ENCODE measurements at regions not wholly inside any gene's neighbourhood (a gene's known extent, or its start where the extent isn't known, plus 50 kb on each side); places are given as distances from the start of the nearest gene placed in this dataset.

DNA sequence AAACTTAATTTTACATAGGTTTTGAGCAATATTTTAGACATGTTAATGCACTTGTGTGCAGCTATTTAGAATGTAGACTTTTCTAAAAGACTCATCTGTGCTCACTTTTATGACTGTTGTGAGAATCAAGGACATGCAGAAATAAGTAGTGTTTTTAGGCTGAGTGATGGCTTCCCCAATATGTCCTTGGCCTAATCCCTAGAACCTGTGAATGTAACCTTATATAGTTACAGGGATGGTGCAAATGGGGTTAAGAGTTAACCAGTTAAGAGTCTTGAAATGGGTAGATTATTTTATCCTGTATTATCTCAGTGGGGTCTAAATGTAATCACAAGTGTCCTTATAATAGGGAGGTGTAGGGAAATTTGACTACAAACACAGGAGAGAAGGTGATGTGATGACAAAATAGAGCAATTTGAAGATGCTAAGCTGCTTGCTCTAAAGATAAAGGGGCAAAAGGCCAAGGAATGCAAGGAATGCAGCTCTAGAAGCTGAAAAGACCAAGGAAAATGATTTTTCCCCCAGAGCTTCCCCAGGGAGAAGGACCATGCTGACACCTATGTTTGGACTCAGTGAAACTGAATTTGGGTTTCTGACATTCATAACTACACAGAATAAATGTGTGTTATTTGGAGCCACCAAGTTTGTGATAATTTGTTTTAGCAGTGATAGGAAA lies 298.0 kb upstream of the PAPPA start:
- no peak for TF ChIP-seq TAF1 (IDR thresholded peaks at IDR 0.05; ENCODE audit: low read depth)
- TF ChIP-seq CEBPB (IDR thresholded peaks at IDR 0.05) = no peak
- TF ChIP-seq, protein P1, sequence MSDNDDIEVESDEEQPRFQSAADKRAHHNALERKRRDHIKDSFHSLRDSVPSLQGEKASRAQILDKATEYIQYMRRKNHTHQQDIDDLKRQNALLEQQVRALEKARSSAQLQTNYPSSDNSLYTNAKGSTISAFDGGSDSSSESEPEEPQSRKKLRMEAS (IDR thresholded peaks at IDR 0.05) = no peak
- no peak for TF ChIP-seq CREB1 (IDR thresholded peaks at IDR 0.05; ENCODE audit: low read depth)
- no peak for TF ChIP-seq TCF12 (IDR thresholded peaks at IDR 0.05; ENCODE audit: low read depth)
- TF ChIP-seq, protein P2, sequence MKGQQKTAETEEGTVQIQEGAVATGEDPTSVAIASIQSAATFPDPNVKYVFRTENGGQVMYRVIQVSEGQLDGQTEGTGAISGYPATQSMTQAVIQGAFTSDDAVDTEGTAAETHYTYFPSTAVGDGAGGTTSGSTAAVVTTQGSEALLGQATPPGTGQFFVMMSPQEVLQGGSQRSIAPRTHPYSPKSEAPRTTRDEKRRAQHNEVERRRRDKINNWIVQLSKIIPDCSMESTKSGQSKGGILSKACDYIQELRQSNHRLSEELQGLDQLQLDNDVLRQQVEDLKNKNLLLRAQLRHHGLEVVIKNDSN (IDR thresholded peaks at IDR 0.05) = no peak
- no peak for TF ChIP-seq YY1 (IDR thresholded peaks at IDR 0.05; ENCODE audit: low read depth)
- TF ChIP-seq ZBTB7A (IDR thresholded peaks at IDR 0.05; ENCODE audit: low read depth) = no peak
- no peak for TF ChIP-seq FOXM1 (IDR thresholded peaks at IDR 0.05; ENCODE audit: borderline replicate concordance, low read depth)
- no peak for TF ChIP-seq EP300 (IDR thresholded peaks at IDR 0.05; ENCODE audit: borderline replicate concordance)
- no peak for TF ChIP-seq TEAD4 (IDR thresholded peaks at IDR 0.05)
- TF ChIP-seq, protein P3, sequence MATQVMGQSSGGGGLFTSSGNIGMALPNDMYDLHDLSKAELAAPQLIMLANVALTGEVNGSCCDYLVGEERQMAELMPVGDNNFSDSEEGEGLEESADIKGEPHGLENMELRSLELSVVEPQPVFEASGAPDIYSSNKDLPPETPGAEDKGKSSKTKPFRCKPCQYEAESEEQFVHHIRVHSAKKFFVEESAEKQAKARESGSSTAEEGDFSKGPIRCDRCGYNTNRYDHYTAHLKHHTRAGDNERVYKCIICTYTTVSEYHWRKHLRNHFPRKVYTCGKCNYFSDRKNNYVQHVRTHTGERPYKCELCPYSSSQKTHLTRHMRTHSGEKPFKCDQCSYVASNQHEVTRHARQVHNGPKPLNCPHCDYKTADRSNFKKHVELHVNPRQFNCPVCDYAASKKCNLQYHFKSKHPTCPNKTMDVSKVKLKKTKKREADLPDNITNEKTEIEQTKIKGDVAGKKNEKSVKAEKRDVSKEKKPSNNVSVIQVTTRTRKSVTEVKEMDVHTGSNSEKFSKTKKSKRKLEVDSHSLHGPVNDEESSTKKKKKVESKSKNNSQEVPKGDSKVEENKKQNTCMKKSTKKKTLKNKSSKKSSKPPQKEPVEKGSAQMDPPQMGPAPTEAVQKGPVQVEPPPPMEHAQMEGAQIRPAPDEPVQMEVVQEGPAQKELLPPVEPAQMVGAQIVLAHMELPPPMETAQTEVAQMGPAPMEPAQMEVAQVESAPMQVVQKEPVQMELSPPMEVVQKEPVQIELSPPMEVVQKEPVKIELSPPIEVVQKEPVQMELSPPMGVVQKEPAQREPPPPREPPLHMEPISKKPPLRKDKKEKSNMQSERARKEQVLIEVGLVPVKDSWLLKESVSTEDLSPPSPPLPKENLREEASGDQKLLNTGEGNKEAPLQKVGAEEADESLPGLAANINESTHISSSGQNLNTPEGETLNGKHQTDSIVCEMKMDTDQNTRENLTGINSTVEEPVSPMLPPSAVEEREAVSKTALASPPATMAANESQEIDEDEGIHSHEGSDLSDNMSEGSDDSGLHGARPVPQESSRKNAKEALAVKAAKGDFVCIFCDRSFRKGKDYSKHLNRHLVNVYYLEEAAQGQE (IDR thresholded peaks at IDR 0.05; ENCODE audit: low read depth) = no peak
- TF ChIP-seq EGR1 (IDR thresholded peaks at IDR 0.05) = no peak
- TF ChIP-seq RAD21 (IDR thresholded peaks at IDR 0.05; ENCODE audit: low read depth) = no peak
- TF ChIP-seq NFIC (IDR thresholded peaks at IDR 0.05) = no peak

DNA sequence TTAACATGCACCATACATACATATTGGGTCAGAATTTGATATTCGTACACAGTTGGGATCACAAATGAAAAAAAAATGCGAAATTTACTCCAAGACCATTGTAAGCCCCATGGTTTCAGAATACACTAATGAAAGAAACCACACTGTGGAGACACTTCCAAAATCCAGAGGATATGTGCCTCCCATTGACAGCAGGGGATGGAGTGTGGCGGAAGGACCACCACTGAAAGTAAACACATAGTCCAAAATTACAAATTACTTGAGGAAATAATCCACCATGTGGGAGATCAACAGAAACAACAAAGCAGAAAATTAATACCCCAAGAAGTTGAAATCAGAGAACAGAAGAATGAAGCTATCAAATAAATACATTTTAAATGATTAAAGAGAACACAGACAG lies 291.6 kb upstream of the PAPPA start:
- TF ChIP-seq YY1 (IDR thresholded peaks at IDR 0.05; ENCODE audit: low read depth) = no peak
- TF ChIP-seq EGR1 (IDR thresholded peaks at IDR 0.05) = no peak
- no peak for TF ChIP-seq TEAD4 (IDR thresholded peaks at IDR 0.05)
- no peak for TF ChIP-seq CEBPB (IDR thresholded peaks at IDR 0.05)
- TF ChIP-seq CREB1 (IDR thresholded peaks at IDR 0.05; ENCODE audit: low read depth) = no peak
- TF ChIP-seq, protein P1 (IDR thresholded peaks at IDR 0.05) = no peak
- no peak for TF ChIP-seq RAD21 (IDR thresholded peaks at IDR 0.05; ENCODE audit: low read depth)
- TF ChIP-seq TAF1 (IDR thresholded peaks at IDR 0.05; ENCODE audit: low read depth) = no peak
- TF ChIP-seq, protein P2 (IDR thresholded peaks at IDR 0.05) = no peak

DNA sequence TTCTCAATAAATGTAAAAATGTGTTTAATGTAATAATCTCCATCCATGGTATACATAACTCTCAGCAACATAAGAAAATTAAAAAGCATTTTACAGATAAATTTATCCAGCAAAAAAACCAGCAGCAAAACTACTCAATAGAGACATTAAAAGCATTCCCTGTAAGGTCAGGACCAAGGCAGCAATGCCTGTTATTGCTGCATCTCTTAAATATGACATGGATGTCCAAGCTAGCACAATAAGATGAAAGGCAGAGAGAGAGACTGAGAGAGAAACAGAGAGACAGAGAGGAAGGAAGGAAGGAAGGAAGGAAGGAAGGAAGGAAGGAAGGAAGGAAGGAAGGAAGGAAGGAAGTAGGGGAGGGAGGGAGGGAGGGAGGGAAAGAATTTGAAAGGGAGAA lies 289.0 kb upstream of the PAPPA start:
- TF ChIP-seq ZBTB7A (IDR thresholded peaks at IDR 0.05; ENCODE audit: low read depth) (no peak), TCF12 (IDR thresholded peaks at IDR 0.05; ENCODE audit: low read depth) (no peak), TEAD4 (IDR thresholded peaks at IDR 0.05) (no peak), CREB1 (IDR thresholded peaks at IDR 0.05; ENCODE audit: low read depth) (no peak), TAF1 (IDR thresholded peaks at IDR 0.05; ENCODE audit: low read depth) (no peak), FOXM1 (IDR thresholded peaks at IDR 0.05; ENCODE audit: borderline replicate concordance, low read depth) (no peak), YY1 (IDR thresholded peaks at IDR 0.05; ENCODE audit: low read depth) (no peak), RAD21 (IDR thresholded peaks at IDR 0.05; ENCODE audit: low read depth) (no peak), NFIC (IDR thresholded peaks at IDR 0.05) (no peak), CEBPB (IDR thresholded peaks at IDR 0.05) (no peak), EGR1 (IDR thresholded peaks at IDR 0.05) (no peak)
- TF ChIP-seq, protein P3 (IDR thresholded peaks at IDR 0.05; ENCODE audit: low read depth) = no peak
- TF ChIP-seq, protein P1 (IDR thresholded peaks at IDR 0.05) = no peak
- TF ChIP-seq, protein P2 (IDR thresholded peaks at IDR 0.05) = no peak

DNA sequence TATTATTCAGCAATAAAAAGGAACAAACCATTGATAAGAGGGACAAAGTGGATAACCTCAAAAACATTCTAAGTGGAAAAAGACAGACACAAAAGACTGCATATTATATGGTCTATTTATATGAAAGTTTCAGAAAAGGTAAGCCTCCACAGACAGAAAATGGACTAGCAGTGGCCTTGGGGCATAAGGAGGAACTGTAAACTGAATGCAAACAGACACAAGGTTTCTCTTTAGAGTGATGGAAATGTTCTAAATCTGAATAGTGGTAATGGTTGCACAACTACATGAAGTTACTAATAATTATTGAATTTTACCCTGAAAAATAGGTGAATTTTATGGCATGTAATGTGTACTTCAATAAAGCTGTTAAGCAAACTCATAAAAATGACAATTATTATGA lies 286.3 kb upstream of the PAPPA start:
- TF ChIP-seq, protein P1 (IDR thresholded peaks at IDR 0.05) = no peak
- TF ChIP-seq CEBPB (IDR thresholded peaks at IDR 0.05) (no peak), EP300 (IDR thresholded peaks at IDR 0.05; ENCODE audit: borderline replicate concordance) (no peak), FOXM1 (IDR thresholded peaks at IDR 0.05; ENCODE audit: borderline replicate concordance, low read depth) (no peak), TCF12 (IDR thresholded peaks at IDR 0.05; ENCODE audit: low read depth) (no peak), NFIC (IDR thresholded peaks at IDR 0.05) (no peak)
- TF ChIP-seq, protein P2 (IDR thresholded peaks at IDR 0.05) = no peak
